SK-N-SH treated with all-trans-retinoic acid at 6 μM for 48 hours (cell line): ENCODE measurements at regions not wholly inside any gene's neighbourhood (a gene's known extent, or its start where the extent isn't known, plus 50 kb on each side); places are given as distances from the start of the nearest gene placed in this dataset.
A peak's percentile ranks its signal among the peaks of the same experiment; 100 is the strongest.

ENCODE experiments used
- ATAC-seq: fragments of 200-7000 bp; cut with Tn5 transposase; 3 replicates; pipeline ENCODE4 v1.9.1; 2020; ENCODE audit warnings: mild to moderate bottlenecking, moderate library complexity
- ARNTL ChIP-seq: fragments of 450-650 bp; formaldehyde crosslinking; IDR thresholded peaks from 2 replicates; pipeline ENCODE4 v1.5.0; 2020; ENCODE audit warnings: low read depth, mild to moderate bottlenecking, moderate library complexity, borderline replicate concordance
- BACH2 ChIP-seq: fragments of 250-450 bp; sonication (Bioruptor Pico); IDR thresholded peaks from 2 replicates; pipeline ENCODE4 v1.9.0; 2021; ENCODE audit warnings: mild to moderate bottlenecking, borderline replicate concordance
- CSDC2 ChIP-seq: fragments of 250-450 bp; sonication (Bioruptor Pico); IDR thresholded peaks from 2 replicates; pipeline ENCODE4 v1.5.0; 2020; ENCODE audit warnings: mild to moderate bottlenecking, moderate library complexity
- ESRRG ChIP-seq: fragments of 250-450 bp; sonication (Bioruptor Pico); IDR thresholded peaks from 2 replicates; pipeline ENCODE4 v1.6.1; 2021; ENCODE audit warnings: mild to moderate bottlenecking
- GLIS3 ChIP-seq: fragments of 250-450 bp; sonication (Bioruptor Pico); IDR thresholded peaks from 2 replicates; pipeline ENCODE4 v1.5.0; 2020; ENCODE audit warnings: mild to moderate bottlenecking, moderate library complexity
- ISL1 ChIP-seq: fragments of 250-450 bp; sonication (Bioruptor Pico); IDR thresholded peaks from 2 replicates; pipeline ENCODE4 v2.1.2; 2022; ENCODE audit warnings: mild to moderate bottlenecking, moderate library complexity
- OSR1 ChIP-seq: fragments of 250-450 bp; sonication (Bioruptor Pico); IDR thresholded peaks from 2 replicates; pipeline ENCODE4 v1.8.0; 2022; ENCODE audit warnings: moderate library complexity, mild to moderate bottlenecking, inconsistent platforms
- PPARA ChIP-seq: fragments of 250-450 bp; sonication (Bioruptor Pico); IDR thresholded peaks from 2 replicates; pipeline ENCODE4 v1.5.0; 2020; ENCODE audit warnings: mild to moderate bottlenecking, borderline replicate concordance
- RARB ChIP-seq: fragments of 250-450 bp; sonication (Bioruptor Pico); IDR thresholded peaks from 2 replicates; pipeline ENCODE4 v1.8.0; 2021; ENCODE audit warnings: mild to moderate bottlenecking, moderate library complexity
- SNAI2 ChIP-seq: fragments of 250-450 bp; sonication (Bioruptor Pico); IDR thresholded peaks from 2 replicates; pipeline ENCODE4 v1.5.0; 2020; ENCODE audit warnings: mild to moderate bottlenecking, moderate library complexity
- TCF4 ChIP-seq: fragments of 250-450 bp; sonication (Bioruptor Pico); IDR thresholded peaks from 2 replicates; pipeline ENCODE4 v1.8.0; 2021; ENCODE audit warnings: mild to moderate bottlenecking, moderate library complexity, borderline replicate concordance
- TOX ChIP-seq: fragments of 250-450 bp; sonication (Bioruptor Pico); IDR thresholded peaks from 2 replicates; pipeline ENCODE4 v1.8.0; 2021; ENCODE audit warnings: mild to moderate bottlenecking, moderate library complexity, borderline replicate concordance
- ZC3H10 ChIP-seq: fragments of 250-450 bp; sonication (Bioruptor Pico); IDR thresholded peaks from 2 replicates; pipeline ENCODE4 v1.5.1; 2021; ENCODE audit warnings: mild to moderate bottlenecking, moderate library complexity
- ZFP3 ChIP-seq: fragments of 250-450 bp; sonication (Bioruptor Pico); IDR thresholded peaks from 2 replicates; pipeline ENCODE4 v1.5.0; 2020; ENCODE audit warnings: mild to moderate bottlenecking, moderate library complexity
- ZFP30 ChIP-seq: fragments of 450-650 bp; formaldehyde crosslinking; IDR thresholded peaks from 2 replicates; pipeline ENCODE4 v1.5.0; 2022; ENCODE audit warnings: mild to moderate bottlenecking, moderate library complexity
- ZNF565 ChIP-seq: fragments of 450-650 bp; formaldehyde crosslinking; conservative IDR thresholded peaks from 2 replicates; pipeline ENCODE4 v1.5.0; 2020; ENCODE audit warnings: low read depth, mild to moderate bottlenecking, moderate library complexity
- ZNF70 ChIP-seq: fragments of 450-650 bp; formaldehyde crosslinking; IDR thresholded peaks from 2 replicates; pipeline ENCODE4 v1.5.0; 2020; ENCODE audit warnings: mild to moderate bottlenecking, moderate library complexity
- ZNF8 ChIP-seq: fragments of 450-650 bp; formaldehyde crosslinking; IDR thresholded peaks from 2 replicates; pipeline ENCODE4 v1.5.0; 2020; ENCODE audit warnings: mild to moderate bottlenecking, moderate library complexity
- TF ChIP-seq, protein P1 (sequence below): fragments of 250-450 bp; sonication (Bioruptor Pico); IDR thresholded peaks from 2 replicates; pipeline ENCODE4 v1.8.0; 2020; ENCODE audit warnings: mild to moderate bottlenecking, moderate library complexity, borderline replicate concordance
- TF ChIP-seq, protein P2 (sequence below): fragments of 250-450 bp; sonication (Bioruptor Pico); IDR thresholded peaks from 2 replicates; pipeline ENCODE4 v1.5.1; 2021; ENCODE audit warnings: mild to moderate bottlenecking, moderate library complexity
- TF ChIP-seq, protein P3 (sequence below): fragments of 250-450 bp; sonication (Bioruptor Pico); IDR thresholded peaks from 2 replicates; pipeline ENCODE4 v1.5.1; 2020; ENCODE audit warnings: low read depth, mild to moderate bottlenecking, moderate library complexity
- TF ChIP-seq, protein P4 (sequence below): fragments of 250-450 bp; sonication (Bioruptor Pico); IDR thresholded peaks from 2 replicates; pipeline ENCODE4 v1.5.0; 2020; ENCODE audit warnings: mild to moderate bottlenecking, moderate library complexity

DNA sequence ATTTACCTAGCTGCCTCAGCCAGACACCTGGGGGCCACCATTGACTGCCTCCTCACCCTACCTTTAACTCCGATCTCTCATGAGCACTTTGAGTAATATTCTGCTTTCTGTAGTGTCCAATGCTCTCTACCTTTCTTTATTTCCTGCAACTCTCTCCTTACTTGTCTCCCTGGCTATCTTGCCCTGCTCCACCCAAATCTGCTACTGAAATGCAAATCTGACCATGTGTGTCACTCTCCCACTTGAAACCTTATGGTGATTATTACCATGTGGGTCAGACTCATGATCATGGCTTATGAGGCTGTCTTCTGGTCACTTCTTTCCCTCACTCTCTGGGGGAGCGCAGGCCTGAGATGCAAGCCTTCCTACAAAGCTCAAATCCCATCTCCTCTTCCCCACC, 83.3 kb downstream of the INSIG2 start:
- ATAC-seq = no peak
- TF ChIP-seq BACH2 (CRISPR knock-in tag) (no peak), ZNF70 (no peak), ZFP30 (no peak), ZFP3 (CRISPR knock-in tag) (no peak), TOX (CRISPR knock-in tag) (no peak), ESRRG (CRISPR knock-in tag) (no peak), CSDC2 (no peak), ZNF565 (CRISPR knock-in tag) (no peak), ARNTL (CRISPR knock-in tag) (no peak), ZNF8 (no peak), OSR1 (CRISPR knock-in tag) (no peak), GLIS3 (no peak), RARB (CRISPR knock-in tag) (no peak), SNAI2 (CRISPR knock-in tag) (no peak), TCF4 (CRISPR knock-in tag) (no peak)
- TF ChIP-seq, protein P1, sequence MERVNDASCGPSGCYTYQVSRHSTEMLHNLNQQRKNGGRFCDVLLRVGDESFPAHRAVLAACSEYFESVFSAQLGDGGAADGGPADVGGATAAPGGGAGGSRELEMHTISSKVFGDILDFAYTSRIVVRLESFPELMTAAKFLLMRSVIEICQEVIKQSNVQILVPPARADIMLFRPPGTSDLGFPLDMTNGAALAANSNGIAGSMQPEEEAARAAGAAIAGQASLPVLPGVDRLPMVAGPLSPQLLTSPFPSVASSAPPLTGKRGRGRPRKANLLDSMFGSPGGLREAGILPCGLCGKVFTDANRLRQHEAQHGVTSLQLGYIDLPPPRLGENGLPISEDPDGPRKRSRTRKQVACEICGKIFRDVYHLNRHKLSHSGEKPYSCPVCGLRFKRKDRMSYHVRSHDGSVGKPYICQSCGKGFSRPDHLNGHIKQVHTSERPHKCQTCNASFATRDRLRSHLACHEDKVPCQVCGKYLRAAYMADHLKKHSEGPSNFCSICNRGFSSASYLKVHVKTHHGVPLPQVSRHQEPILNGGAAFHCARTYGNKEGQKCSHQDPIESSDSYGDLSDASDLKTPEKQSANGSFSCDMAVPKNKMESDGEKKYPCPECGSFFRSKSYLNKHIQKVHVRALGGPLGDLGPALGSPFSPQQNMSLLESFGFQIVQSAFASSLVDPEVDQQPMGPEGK = no peak
- TF ChIP-seq, protein P2, sequence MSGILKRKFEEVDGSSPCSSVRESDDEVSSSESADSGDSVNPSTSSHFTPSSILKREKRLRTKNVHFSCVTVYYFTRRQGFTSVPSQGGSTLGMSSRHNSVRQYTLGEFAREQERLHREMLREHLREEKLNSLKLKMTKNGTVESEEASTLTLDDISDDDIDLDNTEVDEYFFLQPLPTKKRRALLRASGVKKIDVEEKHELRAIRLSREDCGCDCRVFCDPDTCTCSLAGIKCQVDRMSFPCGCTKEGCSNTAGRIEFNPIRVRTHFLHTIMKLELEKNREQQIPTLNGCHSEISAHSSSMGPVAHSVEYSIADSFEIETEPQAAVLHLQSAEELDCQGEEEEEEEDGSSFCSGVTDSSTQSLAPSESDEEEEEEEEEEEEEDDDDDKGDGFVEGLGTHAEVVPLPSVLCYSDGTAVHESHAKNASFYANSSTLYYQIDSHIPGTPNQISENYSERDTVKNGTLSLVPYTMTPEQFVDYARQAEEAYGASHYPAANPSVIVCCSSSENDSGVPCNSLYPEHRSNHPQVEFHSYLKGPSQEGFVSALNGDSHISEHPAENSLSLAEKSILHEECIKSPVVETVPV = no peak
- TF ChIP-seq, protein P3, sequence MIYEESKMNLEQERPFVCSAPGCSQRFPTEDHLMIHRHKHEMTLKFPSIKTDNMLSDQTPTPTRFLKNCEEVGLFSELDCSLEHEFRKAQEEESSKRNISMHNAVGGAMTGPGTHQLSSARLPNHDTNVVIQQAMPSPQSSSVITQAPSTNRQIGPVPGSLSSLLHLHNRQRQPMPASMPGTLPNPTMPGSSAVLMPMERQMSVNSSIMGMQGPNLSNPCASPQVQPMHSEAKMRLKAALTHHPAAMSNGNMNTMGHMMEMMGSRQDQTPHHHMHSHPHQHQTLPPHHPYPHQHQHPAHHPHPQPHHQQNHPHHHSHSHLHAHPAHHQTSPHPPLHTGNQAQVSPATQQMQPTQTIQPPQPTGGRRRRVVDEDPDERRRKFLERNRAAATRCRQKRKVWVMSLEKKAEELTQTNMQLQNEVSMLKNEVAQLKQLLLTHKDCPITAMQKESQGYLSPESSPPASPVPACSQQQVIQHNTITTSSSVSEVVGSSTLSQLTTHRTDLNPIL (CRISPR knock-in tag) = no peak
- TF ChIP-seq, protein P4, sequence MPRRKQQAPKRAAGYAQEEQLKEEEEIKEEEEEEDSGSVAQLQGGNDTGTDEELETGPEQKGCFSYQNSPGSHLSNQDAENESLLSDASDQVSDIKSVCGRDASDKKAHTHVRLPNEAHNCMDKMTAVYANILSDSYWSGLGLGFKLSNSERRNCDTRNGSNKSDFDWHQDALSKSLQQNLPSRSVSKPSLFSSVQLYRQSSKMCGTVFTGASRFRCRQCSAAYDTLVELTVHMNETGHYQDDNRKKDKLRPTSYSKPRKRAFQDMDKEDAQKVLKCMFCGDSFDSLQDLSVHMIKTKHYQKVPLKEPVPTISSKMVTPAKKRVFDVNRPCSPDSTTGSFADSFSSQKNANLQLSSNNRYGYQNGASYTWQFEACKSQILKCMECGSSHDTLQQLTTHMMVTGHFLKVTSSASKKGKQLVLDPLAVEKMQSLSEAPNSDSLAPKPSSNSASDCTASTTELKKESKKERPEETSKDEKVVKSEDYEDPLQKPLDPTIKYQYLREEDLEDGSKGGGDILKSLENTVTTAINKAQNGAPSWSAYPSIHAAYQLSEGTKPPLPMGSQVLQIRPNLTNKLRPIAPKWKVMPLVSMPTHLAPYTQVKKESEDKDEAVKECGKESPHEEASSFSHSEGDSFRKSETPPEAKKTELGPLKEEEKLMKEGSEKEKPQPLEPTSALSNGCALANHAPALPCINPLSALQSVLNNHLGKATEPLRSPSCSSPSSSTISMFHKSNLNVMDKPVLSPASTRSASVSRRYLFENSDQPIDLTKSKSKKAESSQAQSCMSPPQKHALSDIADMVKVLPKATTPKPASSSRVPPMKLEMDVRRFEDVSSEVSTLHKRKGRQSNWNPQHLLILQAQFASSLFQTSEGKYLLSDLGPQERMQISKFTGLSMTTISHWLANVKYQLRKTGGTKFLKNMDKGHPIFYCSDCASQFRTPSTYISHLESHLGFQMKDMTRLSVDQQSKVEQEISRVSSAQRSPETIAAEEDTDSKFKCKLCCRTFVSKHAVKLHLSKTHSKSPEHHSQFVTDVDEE (CRISPR knock-in tag) = no peak

DNA sequence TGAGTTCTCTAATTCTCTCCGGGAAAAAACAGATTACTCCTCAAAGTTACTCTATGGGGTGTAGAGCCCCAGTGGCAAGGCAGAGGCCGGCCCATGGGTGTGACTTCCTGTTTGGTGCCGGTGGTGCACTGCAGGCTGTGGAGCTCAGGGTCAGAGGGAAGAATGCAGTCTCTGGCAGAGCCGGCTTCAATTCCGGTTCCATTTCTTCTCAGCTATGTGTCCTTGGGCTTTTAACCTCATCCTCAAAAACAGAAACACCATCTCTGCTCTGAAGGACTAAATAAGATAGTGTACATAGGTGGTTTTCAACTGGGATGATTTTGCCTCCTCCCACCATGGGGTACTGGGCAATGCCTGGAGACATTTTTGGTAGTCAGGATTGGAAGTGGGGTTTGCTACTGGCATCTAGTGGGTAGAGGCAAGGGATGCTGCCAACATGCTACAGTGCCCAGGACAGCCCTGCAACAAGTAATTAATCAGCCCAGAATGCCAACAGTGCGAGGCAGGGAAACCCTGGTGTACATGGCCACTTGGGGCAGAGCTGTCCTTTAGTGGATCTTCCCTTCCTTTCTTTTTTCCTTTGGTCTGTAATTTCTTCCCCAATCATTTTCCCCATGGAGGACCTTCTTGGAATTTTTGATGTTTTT, 81.2 kb downstream of the INSIG2 start:
- no peak for TF ChIP-seq GLIS3
- no peak for TF ChIP-seq RARB (CRISPR knock-in tag)
- TF ChIP-seq PPARA = no peak
- TF ChIP-seq, protein P2 = no peak
- no peak for TF ChIP-seq ISL1
- TF ChIP-seq, protein P1 = no peak
- TF ChIP-seq OSR1 (CRISPR knock-in tag) = no peak
- TF ChIP-seq TOX (CRISPR knock-in tag) = no peak
- TF ChIP-seq CSDC2 = no peak
- TF ChIP-seq ESRRG (CRISPR knock-in tag) = no peak
- TF ChIP-seq ZC3H10 (CRISPR knock-in tag) = no peak
- TF ChIP-seq, protein P3 (CRISPR knock-in tag) = no peak
- TF ChIP-seq ZNF565 (CRISPR knock-in tag) = no peak
- no peak for TF ChIP-seq ZFP30
- TF ChIP-seq, all 23 proteins: peak for 0
- ATAC-seq = 0 out of 3 replicates have a peak, but pooled peaks have one; percentile 31
